ENCODE measurements at regions not wholly inside any gene's neighbourhood (a gene's known extent, or its start where the extent isn't known, plus 50 kb on each side); places are given as distances from the start of the nearest gene placed in this dataset.
"Not testable (repeated sequence)": the region's sequence is repeated elsewhere in the genome, so short reads cannot be mapped to it uniquely, and the experiment has no call there.

GRCh38 chr2:59756150-59756549, 797.3 kb downstream of the BCL11A start:
- DNase-seq: no peak

GRCh38 chr2:59754011-59754735, 799.3 kb downstream of the BCL11A start:
- DNase-seq: no peak

- DNase-seq: no peak
Observed at GRCh38 chr2:59752512-59752911, 800.9 kb downstream of the BCL11A start.

GRCh38 chr2:59752071-59752470, 801.4 kb downstream of the BCL11A start:
- DNase-seq: no peak

DNA sequence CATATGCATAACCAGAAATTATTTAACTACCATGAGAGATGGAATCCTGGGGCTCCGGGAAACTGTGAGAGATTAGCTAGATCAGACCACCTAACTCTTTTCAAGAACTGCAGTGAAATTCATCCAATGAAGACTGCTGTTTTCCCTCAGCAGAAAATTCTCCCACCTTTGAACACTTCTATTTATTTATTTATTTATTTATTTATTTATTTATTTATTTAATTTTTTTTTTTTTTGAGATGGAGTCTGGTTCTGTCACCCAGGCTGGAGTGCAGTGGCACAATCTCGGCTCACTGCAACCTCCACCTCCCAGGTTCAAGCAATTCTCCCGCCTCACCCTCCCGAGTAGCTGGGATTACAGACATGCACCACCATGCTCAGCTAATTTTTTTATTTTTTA, 802.2 kb downstream of the BCL11A start:
- DNase-seq: not testable (repeated sequence)

DNA sequence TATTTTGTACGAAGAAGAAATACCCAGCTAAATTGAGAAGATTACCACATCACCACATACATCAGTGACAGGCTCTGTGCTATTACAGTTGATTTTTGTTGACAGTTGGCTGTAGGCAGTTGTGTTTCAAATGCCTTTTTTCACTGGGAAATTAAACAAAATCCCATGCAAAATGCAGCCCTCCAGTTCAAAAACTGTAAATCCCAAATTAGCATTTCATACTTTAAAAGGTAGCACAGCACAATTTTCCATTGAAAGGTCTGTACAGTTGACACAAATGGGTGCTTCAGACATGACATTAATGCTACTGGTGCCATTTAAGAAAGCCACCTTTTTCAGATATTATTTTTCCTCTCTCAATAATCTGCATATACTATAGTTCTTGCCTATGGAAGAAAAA, 807.2 kb downstream of the BCL11A start:
- no peak for DNase-seq

DNA sequence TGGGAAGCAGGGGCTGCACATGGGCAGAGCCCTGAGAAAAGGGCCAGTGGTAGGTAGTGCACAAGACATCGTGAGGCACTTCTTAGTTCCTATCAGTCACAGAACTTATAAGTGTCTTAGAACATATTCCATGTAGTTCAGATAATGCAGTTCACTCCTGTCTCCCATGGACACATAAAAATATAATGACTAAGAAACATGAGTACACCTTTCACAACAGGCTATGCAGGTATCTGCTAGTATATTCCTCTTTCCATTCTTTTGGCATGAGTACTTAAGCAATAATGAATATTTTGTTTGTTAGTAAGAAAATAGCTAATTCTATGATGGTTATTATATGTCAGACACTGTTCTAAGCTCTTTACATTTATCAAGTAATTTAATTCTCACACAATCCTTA, 808.4 kb downstream of the BCL11A start:
- DNase-seq: no peak

- no peak for DNase-seq
Observed at GRCh38 chr2:59744436-59744835, 809.0 kb downstream of the BCL11A start.

GRCh38 chr2:59741840-59742239, 811.6 kb downstream of the BCL11A start:
- DNase-seq: no peak

GRCh38 chr2:59739166-59739565, 814.3 kb downstream of the BCL11A start:
- DNase-seq: no peak

- no peak for DNase-seq
Observed at GRCh38 chr2:59737299-59737698, 816.2 kb downstream of the BCL11A start.

DNA sequence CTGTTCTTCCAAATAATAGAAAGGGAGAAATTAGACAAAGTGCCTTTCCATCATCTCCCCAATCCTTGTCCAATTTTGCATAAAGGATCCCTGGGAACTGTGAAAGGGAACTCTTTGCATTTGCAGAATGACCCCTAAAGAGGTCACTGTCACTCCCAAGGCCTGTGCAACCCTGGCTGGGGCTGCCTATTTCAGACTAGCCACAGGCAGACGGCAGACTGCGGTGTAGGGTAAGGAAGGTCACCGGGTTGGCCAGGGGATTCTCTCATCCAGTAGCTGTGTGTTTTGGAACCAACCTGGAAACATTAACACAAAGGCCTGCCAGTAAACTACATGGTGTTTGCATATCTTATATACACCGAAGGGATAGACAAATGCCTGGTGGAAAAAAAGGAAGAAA, 818.7 kb downstream of the BCL11A start:
- DNase-seq: no peak

GRCh38 chr2:59733970-59734369, 819.5 kb downstream of the BCL11A start:
- no peak for DNase-seq

DNA sequence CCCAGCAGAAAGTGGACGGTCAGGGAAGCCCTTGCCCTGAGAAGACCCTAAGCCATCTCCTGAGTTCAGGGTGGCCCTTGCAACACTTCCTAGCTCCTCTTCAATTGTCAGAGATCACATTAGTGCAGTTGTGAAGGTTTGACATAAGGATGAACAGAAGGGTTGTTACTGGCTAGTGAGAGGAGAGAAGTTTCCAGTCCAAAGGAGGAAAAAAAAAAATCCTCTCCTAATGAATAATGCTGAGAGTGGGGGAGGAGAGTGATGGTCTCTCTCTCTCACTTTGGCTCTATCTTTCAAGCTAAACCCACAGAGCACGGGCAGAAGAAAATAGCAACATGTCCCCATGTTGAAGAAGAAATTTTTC, 819.9 kb downstream of the BCL11A start:
- DNase-seq: no peak

GRCh38 chr2:59732871-59733566, 820.4 kb downstream of the BCL11A start:
- DNase-seq: no peak

- no peak for DNase-seq
Observed at GRCh38 chr2:59727121-59727590, 826.3 kb downstream of the BCL11A start.

DNA sequence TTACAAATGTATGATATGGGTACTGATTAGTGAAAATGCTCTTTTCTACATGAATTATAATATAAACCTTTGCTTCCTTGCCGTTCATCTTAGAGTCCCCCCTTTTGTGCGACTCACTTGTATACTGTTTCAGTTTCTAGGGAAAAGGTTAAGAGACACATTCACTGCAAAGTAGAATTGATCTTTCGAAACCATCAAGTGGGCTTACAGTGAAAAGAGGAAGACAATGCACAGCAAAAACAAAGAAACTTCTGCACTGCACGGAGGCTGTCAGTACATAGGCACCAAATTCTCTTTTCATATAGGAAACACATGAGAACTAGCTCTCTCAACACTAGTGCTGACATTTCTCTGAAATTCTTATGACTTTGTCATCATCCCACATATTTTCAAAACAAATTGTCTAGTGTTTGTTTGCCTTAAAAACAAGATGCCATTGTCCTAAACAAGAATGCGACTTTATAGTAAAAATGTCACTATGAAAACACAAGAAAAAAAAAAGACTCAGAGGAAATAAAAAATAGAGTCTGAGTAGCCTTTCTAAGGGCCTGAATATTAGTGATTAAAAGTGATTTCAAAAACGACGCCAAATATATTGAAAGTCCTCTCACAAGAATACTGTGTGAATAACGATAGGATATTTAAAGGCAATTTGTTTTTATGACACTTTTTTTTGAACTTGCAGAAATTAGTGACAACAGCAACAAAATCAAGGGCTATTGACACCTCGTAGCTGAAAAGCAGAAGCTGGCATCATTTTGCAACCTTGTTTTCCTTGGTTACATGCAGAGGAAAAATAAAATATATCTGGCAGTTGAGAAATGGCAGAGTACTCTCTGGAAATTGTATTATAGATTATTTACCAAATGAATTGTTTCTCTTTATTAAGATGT, 827.0 kb downstream of the BCL11A start:
- no peak for DNase-seq

DNA sequence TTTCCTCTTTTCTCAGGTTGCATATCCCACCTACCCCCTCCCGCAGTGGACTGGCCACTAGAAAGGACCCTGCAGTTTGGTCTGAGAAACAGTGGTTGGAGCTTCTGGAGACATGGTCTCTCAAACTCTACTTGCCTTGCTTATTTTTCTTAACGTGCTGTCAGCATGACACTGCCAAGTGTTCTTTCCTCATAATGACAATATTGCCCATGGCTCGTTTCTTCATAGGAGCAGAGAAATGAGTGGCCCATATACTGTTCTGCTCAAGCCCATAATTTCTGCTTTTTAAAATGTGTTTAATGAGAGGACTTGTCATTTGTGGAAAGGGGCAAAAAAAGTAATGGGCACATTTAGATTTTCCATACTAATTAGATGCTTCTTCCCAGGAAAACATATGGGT, 828.7 kb downstream of the BCL11A start:
- no peak for DNase-seq

DNA sequence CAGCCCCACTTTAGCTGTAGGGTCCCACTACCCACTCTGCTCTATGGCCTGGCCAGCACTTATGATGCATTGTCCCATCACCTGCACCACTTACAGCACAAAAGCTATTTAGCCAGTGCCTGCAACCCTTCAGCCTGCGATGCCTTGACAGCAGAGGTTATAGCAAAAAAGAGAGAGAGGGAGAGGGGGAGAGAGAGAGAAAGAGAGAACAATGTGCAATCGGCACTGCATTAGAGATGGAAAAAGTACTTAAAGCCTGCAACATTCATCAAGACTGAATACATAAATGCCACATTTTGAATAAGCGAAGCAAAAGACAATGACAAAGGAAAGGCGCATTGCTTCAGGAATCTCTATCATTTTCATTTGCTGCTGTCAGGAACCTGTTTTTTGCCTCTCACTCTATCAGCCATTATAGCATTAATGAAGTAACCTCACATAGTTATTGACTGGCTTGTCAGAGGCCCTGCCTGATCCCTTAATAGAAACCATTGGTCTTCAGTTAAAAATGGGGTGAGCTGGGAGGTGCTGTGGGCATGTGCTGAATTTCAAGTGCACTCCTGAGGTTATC, 833.1 kb downstream of the BCL11A start:
- no peak for DNase-seq

GRCh38 chr2:59713577-59713976, 839.9 kb downstream of the BCL11A start:
- DNase-seq: no peak

- no peak for DNase-seq
Observed at GRCh38 chr2:59711121-59711520, 842.3 kb downstream of the BCL11A start.

GRCh38 chr2:59706729-59707128, 846.7 kb downstream of the BCL11A start:
- DNase-seq: no peak

DNA sequence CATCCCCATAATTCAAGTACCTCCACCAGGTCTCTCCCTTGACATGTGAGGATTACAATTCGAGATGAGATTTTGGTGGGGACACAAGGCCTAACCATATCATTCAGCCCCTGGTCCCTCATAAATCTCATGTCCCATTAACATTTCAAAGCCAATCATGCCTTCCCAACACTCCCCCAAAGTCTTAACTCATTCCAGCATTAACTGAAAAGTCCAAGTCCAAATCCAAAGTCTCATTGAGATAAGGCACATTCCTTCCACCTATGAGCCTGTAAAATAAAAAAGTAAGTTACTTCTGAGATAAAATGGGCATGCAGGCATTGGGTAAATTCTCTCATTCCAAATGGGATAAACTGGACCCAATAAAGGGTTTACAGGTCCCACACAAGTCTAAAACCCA, 849.7 kb downstream of the BCL11A start:
- DNase-seq: no peak

Data from amniotic stem cell (primary cell).